GM23338 (cell line): ENCODE measurements at regions not wholly inside any gene's neighbourhood (a gene's known extent, or its start where the extent isn't known, plus 50 kb on each side); places are given as distances from the start of the nearest gene placed in this dataset.

ENCODE experiments used
- ATAC-seq: fragments of 200-7000 bp; cut with Tn5 transposase; 3 replicates; pipeline ENCODE4 v1.9.1; 2020
- DNase-seq: peaks from one replicate; pipeline ENCODE4 v3.0.0-alpha.2; 2015; ENCODE audit warnings: low spot score
- H2AFZ ChIP-seq: fragments of 200-600 bp; sonication (generic); 2 replicates; pipeline ENCODE4 v1.8.0; 2016; ENCODE audit warnings: antibody characterized with exemption, mild to moderate bottlenecking, moderate library complexity
- H3F3A ChIP-seq: fragments of 200-600 bp; sonication (generic); replicated peaks from 2 replicates; pipeline ENCODE4 v1.8.0; 2017; ENCODE audit warnings: antibody characterized with exemption, mixed run types, low read depth
- H3K27ac ChIP-seq: fragments of 200-600 bp; sonication (generic); 2 replicates; pipeline ENCODE4 v1.6.1; 2016; ENCODE audit warnings: low read depth
- H3K27me3 ChIP-seq: fragments of 200-600 bp; sonication (generic); 2 replicates; pipeline ENCODE4 v1.8.0; 2016; ENCODE audit warnings: mild to moderate bottlenecking, mixed run types, moderate library complexity; ENCODE audit not compliant: insufficient read depth
- H3K36me3 ChIP-seq: fragments of 200-600 bp; sonication (generic); 2 replicates; pipeline ENCODE4 v1.8.0; 2016; ENCODE audit warnings: mild to moderate bottlenecking; ENCODE audit not compliant: insufficient read depth
- H3K4me1 ChIP-seq: fragments of 200-600 bp; sonication (generic); 2 replicates; pipeline ENCODE4 v1.8.0; 2016; ENCODE audit warnings: mild to moderate bottlenecking, moderate library complexity; ENCODE audit not compliant: insufficient read depth
- H3K4me2 ChIP-seq: fragments of 200-600 bp; sonication (generic); 2 replicates; pipeline ENCODE4 v1.7.1; 2017; ENCODE audit warnings: mixed run types
- H3K4me3 ChIP-seq: fragments of 200-600 bp; sonication (generic); 2 replicates; pipeline ENCODE4 v1.6.1; 2016; ENCODE audit warnings: mixed run types
- H3K79me2 ChIP-seq: fragments of 200-600 bp; sonication (generic); replicated peaks from 2 replicates; pipeline ENCODE4 v1.8.0; 2017; ENCODE audit warnings: mild to moderate bottlenecking; ENCODE audit not compliant: insufficient read depth
- H3K9me2 ChIP-seq: fragments of 200-600 bp; sonication (generic); 2 replicates; pipeline ENCODE4 v1.8.0; 2017; ENCODE audit not compliant: insufficient read depth
- H4K20me1 ChIP-seq: fragments of 200-600 bp; sonication (generic); replicated peaks from 2 replicates; pipeline ENCODE4 v1.8.0; 2017; ENCODE audit warnings: mild to moderate bottlenecking; ENCODE audit not compliant: insufficient read depth
- H3K27ac Mint-ChIP-seq: 2 replicates; pipeline ENCODE4 v1.8.0; 2020; ENCODE audit warnings: inconsistent platforms, mild to moderate bottlenecking, moderate library complexity, mixed read lengths
- H3K27me3 Mint-ChIP-seq: 3 replicates; pipeline ENCODE4 v1.8.0; 2022; ENCODE audit warnings: low read depth, mild to moderate bottlenecking, moderate library complexity, mixed read lengths, inconsistent platforms; ENCODE audit not compliant: insufficient read depth, poor library complexity
- H3K36me3 Mint-ChIP-seq: 3 replicates; pipeline ENCODE4 v1.8.0; 2021; ENCODE audit warnings: low read depth, mild to moderate bottlenecking, inconsistent platforms, moderate library complexity, mixed read lengths
- H3K4me1 Mint-ChIP-seq: 3 replicates; pipeline ENCODE4 v1.8.0; 2020; ENCODE audit warnings: mild to moderate bottlenecking, inconsistent platforms, mixed read lengths
- H3K4me3 Mint-ChIP-seq: 3 replicates; pipeline ENCODE4 v1.8.0; 2021; ENCODE audit warnings: moderate library complexity, mild to moderate bottlenecking, inconsistent platforms, mixed read lengths
- H3K9me3 Mint-ChIP-seq: 3 replicates; pipeline ENCODE4 v1.8.0; 2020; ENCODE audit warnings: moderate library complexity, mild to moderate bottlenecking, inconsistent platforms, mixed read lengths
- CREB1 ChIP-seq: fragments of 250-450 bp; sonication (Bioruptor Pico); IDR thresholded peaks from 2 replicates; pipeline ENCODE4 v1.5.0; 2020; ENCODE audit warnings: low read depth, mild to moderate bottlenecking, moderate library complexity
- CTCF ChIP-seq, 2 experiments: fragments of 200-600 bp in 1 of 2; sonication (generic) in 1 of 2; conservative IDR thresholded peaks; 2 replicates each; pipeline versions ENCODE4 v1.5.1 to v1.6.1; 2016 to 2017; ENCODE audit warnings: antibody characterized with exemption in 2 of 2, low read depth in 2 of 2, mild to moderate bottlenecking in 2 of 2, moderate library complexity in 1 of 2
- EZH2 ChIP-seq: fragments of 200-600 bp; sonication (generic); IDR thresholded peaks from one replicate; pipeline ENCODE4 v1.8.0; 2017; ENCODE audit warnings: antibody characterized with exemption, mild to moderate bottlenecking, low read depth; ENCODE audit not compliant: unreplicated experiment
- EZH2phosphoT487 ChIP-seq: fragments of 200-600 bp; sonication (generic); IDR thresholded peaks from one replicate; pipeline ENCODE4 v1.8.1; 2018; ENCODE audit warnings: antibody characterized with exemption; ENCODE audit not compliant: unreplicated experiment
- JUNB ChIP-seq: IDR thresholded peaks from one replicate; pipeline ENCODE4 v1.6.1; 2016; ENCODE audit warnings: antibody characterized with exemption; ENCODE audit not compliant: unreplicated experiment
- NANOG ChIP-seq: IDR thresholded peaks from 2 replicates; pipeline ENCODE4 v1.6.1; 2016; ENCODE audit warnings: antibody characterized with exemption, borderline replicate concordance
- POLR2AphosphoS5 ChIP-seq: IDR thresholded peaks from 2 replicates; pipeline ENCODE4 v1.6.1; 2016; ENCODE audit warnings: antibody characterized with exemption, low read depth
- REST ChIP-seq: IDR thresholded peaks from one replicate; pipeline ENCODE4 v1.6.1; 2018; ENCODE audit warnings: antibody characterized with exemption; ENCODE audit not compliant: unreplicated experiment
- ZNF114 ChIP-seq: fragments of 250-450 bp; sonication (Bioruptor Pico); IDR thresholded peaks from 2 replicates; pipeline ENCODE4 v1.5.0; 2020; ENCODE audit warnings: mild to moderate bottlenecking, moderate library complexity
- ZNF331 ChIP-seq: fragments of 250-450 bp; sonication (Bioruptor Pico); IDR thresholded peaks from 2 replicates; pipeline ENCODE4 v1.5.0; 2020; ENCODE audit warnings: low read depth, mild to moderate bottlenecking, moderate library complexity

- Mint-ChIP-seq H3K27ac (no peak overlapping the region), H3K4me3 (no peak overlapping the region), H3K9me3 (no peaks in the 10 kb centered on the region)
Measured at GRCh38 chr13:53494406-53494805, 465.8 kb downstream of the OLFM4 start.

GRCh38 chr13:53499576-53500133 is 471.0 kb downstream of the OLFM4 start:
- H3K4me2 ChIP-seq = no peak overlapping the region
- ATAC-seq (no peak), DNase-seq (no peak)
- Mint-ChIP-seq H3K27ac (no peak overlapping the region), H3K4me3 (no peak overlapping the region), H3K9me3 (peaks cover 3% of the 10 kb centered on the region; the same call in 1 of the 3 replicates), H3K36me3 (no peaks in the 10 kb centered on the region), H3K4me1 (peaks cover 1% of the 10 kb centered on the region; the same call in 1 of the 3 replicates), H3K27me3 (no peaks in the 10 kb centered on the region)
- no peaks in the 10 kb centered on the region for H3K27me3 ChIP-seq
- H3K36me3 ChIP-seq = no peaks in the 10 kb centered on the region
- no peaks in the 10 kb centered on the region for H3F3A ChIP-seq
- H3K9me2 ChIP-seq = no peaks in the 10 kb centered on the region
- H3K79me2 ChIP-seq = no peaks in the 10 kb centered on the region
- H4K20me1 ChIP-seq = no peaks in the 10 kb centered on the region
- H3K27ac ChIP-seq = no peak overlapping the region
- no peak overlapping the region for H3K4me3 ChIP-seq
- peaks cover 4% of the 10 kb centered on the region; the same call in 1 of the 2 replicates for H3K4me1 ChIP-seq
- H2AFZ ChIP-seq = no peak overlapping the region
- no peak for TF ChIP-seq ZNF114
- no peak for TF ChIP-seq NANOG
- TF ChIP-seq CREB1 (CRISPR knock-in tag) = no peak
- TF ChIP-seq EZH2 = no peak
- TF ChIP-seq EZH2phosphoT487 = no peak
- no peak for TF ChIP-seq JUNB
- no peak for TF ChIP-seq REST
- no peak for TF ChIP-seq CTCF (conservative IDR thresholded peaks at IDR 0.05; ENCODE audit: low read depth in 2 of 2)
- no peak for TF ChIP-seq POLR2AphosphoS5
- TF ChIP-seq ZNF331 (CRISPR knock-in tag) = no peak

More at GRCh38 chr13:53494406-53494805, 465.8 kb downstream of the OLFM4 start:
- no peaks in the 10 kb centered on the region for H3F3A ChIP-seq
- no peaks in the 10 kb centered on the region for H3K9me2 ChIP-seq
- H3K4me1 ChIP-seq = no peaks in the 10 kb centered on the region
- TF ChIP-seq CTCF (conservative IDR thresholded peaks at IDR 0.05; ENCODE audit: low read depth in 2 of 2) = no peak
- H3K36me3 ChIP-seq = no peaks in the 10 kb centered on the region
- H3K36me3 Mint-ChIP-seq = no peaks in the 10 kb centered on the region
- H3K4me3 ChIP-seq = no peak overlapping the region
- no peaks in the 10 kb centered on the region for H3K27me3 Mint-ChIP-seq
- no peaks in the 10 kb centered on the region for H4K20me1 ChIP-seq
- ATAC-seq (no peak), DNase-seq (no peak)
- no peaks in the 10 kb centered on the region for H3K4me1 Mint-ChIP-seq
- no peak overlapping the region for H3K27ac ChIP-seq
- H3K79me2 ChIP-seq = no peaks in the 10 kb centered on the region
- no peak overlapping the region for H2AFZ ChIP-seq
- no peak overlapping the region for H3K4me2 ChIP-seq
- H3K27me3 ChIP-seq = no peaks in the 10 kb centered on the region
